Fibroblast of lung (primary cell): ENCODE measurements at regions not wholly inside any gene's neighbourhood (a gene's known extent, or its start where the extent isn't known, plus 50 kb on each side); places are given as distances from the start of the nearest gene placed in this dataset.

Experiments used
- EZH2 ChIP-seq: IDR thresholded peaks from 2 replicates; pipeline ENCODE4 v1.5.1; 2012; ENCODE audit warnings: low read length, control low read depth, mild to moderate bottlenecking; ENCODE audit errors: missing control alignments
- TF ChIP-seq, protein P1 (sequence below), 2 donors: IDR thresholded peaks in 1 of 2; conservative IDR thresholded peaks in 1 of 2; 1 replicate in 1 of 2; 2 replicates in 1 of 2; pipeline ENCODE4 v1.5.1; 2011 to 2012; ENCODE audit warnings: low read length in 2 of 2, control low read depth in 1 of 2, inconsistent platforms in 1 of 2, low read depth in 1 of 2, mild to moderate bottlenecking in 1 of 2

GRCh38 chr2:219824996-219825395 lies 197.6 kb downstream of the SLC4A3 start:
- TF ChIP-seq, protein P1, sequence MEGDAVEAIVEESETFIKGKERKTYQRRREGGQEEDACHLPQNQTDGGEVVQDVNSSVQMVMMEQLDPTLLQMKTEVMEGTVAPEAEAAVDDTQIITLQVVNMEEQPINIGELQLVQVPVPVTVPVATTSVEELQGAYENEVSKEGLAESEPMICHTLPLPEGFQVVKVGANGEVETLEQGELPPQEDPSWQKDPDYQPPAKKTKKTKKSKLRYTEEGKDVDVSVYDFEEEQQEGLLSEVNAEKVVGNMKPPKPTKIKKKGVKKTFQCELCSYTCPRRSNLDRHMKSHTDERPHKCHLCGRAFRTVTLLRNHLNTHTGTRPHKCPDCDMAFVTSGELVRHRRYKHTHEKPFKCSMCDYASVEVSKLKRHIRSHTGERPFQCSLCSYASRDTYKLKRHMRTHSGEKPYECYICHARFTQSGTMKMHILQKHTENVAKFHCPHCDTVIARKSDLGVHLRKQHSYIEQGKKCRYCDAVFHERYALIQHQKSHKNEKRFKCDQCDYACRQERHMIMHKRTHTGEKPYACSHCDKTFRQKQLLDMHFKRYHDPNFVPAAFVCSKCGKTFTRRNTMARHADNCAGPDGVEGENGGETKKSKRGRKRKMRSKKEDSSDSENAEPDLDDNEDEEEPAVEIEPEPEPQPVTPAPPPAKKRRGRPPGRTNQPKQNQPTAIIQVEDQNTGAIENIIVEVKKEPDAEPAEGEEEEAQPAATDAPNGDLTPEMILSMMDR (conservative IDR thresholded peaks at IDR 0.05 in 1 of 2, IDR thresholded peaks at IDR 0.05 in 1 of 2; ENCODE audit: low read depth in 1 of 2, low read length in 2 of 2), result no peak
- TF ChIP-seq EZH2, result no peak
